BJ (cell line): ENCODE measurements at regions not wholly inside any gene's neighbourhood (a gene's known extent, or its start where the extent isn't known, plus 50 kb on each side); places are given as distances from the start of the nearest gene placed in this dataset.

Experiments
- CTCF ChIA-PET: fragments of 350-600 bp; formaldehyde crosslinking; extraction: SDS; loops from one replicate; lab custom pipeline; 2021; ENCODE audit warnings: antibody characterized with exemption, inconsistent platforms; lab: Yijun Ruan, JAX
- POLR2A ChIA-PET: fragments of 300-600 bp; sonication (Branson Sonifier 250); formaldehyde crosslinking; extraction: SDS; loops from one replicate; lab custom pipeline; 2021; ENCODE audit warnings: antibody characterized with exemption; lab: Charles Lee
- DNase-seq: peaks from one replicate; pipeline ENCODE4 v3.0.0-alpha.2; 2011; ENCODE audit warnings: low read depth
- H3K27me3 ChIP-seq: 2 replicates; pipeline ENCODE4 v1.6.0; 2011; ENCODE audit warnings: low read length; ENCODE audit not compliant: control insufficient read depth, insufficient read depth
- H3K36me3 ChIP-seq: 2 replicates; pipeline ENCODE4 v1.5.1; 2011; ENCODE audit warnings: low read length; ENCODE audit not compliant: control insufficient read depth, insufficient read depth
- H3K4me3 ChIP-seq: 2 replicates; pipeline ENCODE4 v1.5.1; 2011; ENCODE audit warnings: low read depth, mild to moderate bottlenecking, control low read depth, low read length
- CTCF ChIP-seq: IDR thresholded peaks from 2 replicates; pipeline ENCODE4 v1.5.1; 2011; ENCODE audit warnings: low read depth, mild to moderate bottlenecking, control low read depth, inconsistent platforms, low read length, moderate library complexity; ENCODE audit not compliant: insufficient read depth

GRCh38 chr9:12961276-12961809 is 186.5 kb downstream of the LURAP1L start:
- Histone ChIP-seq H3K4me3 (no peak overlapping the region), H3K36me3 (no peaks in the 10 kb centered on the region), H3K27me3 (no peaks in the 10 kb centered on the region)
- DNase-seq, result no peak
- CTCF ChIA-PET, result no interaction called here
- POLR2A ChIA-PET, result no interaction called here
- no peak for TF ChIP-seq CTCF

GRCh38 chr9:12963537-12963936 is 188.7 kb downstream of the LURAP1L start:
- POLR2A ChIA-PET, result no interaction called here
- TF ChIP-seq CTCF, result no peak
- Histone ChIP-seq H3K4me3 (no peak overlapping the region), H3K27me3 (no peaks in the 10 kb centered on the region), H3K36me3 (no peaks in the 10 kb centered on the region)
- CTCF ChIA-PET, result interaction anchor here (0.6 kb wide), 1 partner anchor 24 kb away, joined by 5 read pairs; no protein-coding TSS in a partner anchor
- DNase-seq, result no peak

- DNase-seq, result no peak
- Histone ChIP-seq H3K27me3 (no peaks in the 10 kb centered on the region), H3K4me3 (no peak overlapping the region), H3K36me3 (no peaks in the 10 kb centered on the region)
- TF ChIP-seq CTCF, result no peak
- CTCF ChIA-PET, result no interaction called here
- POLR2A ChIA-PET, result no interaction called here
Measured at GRCh38 chr9:12964271-12964670, 189.5 kb downstream of the LURAP1L start.

- ChIA-PET POLR2A (no interaction called here), CTCF (no interaction called here)
- Histone ChIP-seq H3K4me3 (no peak overlapping the region), H3K36me3 (no peaks in the 10 kb centered on the region), H3K27me3 (no peaks in the 10 kb centered on the region)
- no peak for DNase-seq
- no peak for TF ChIP-seq CTCF
Measured at GRCh38 chr9:12965303-12965702, 190.5 kb downstream of the LURAP1L start.

- no peaks in the 10 kb centered on the region for H3K27me3 ChIP-seq
- no peak for DNase-seq
- CTCF ChIA-PET, result no interaction called here
Measured at GRCh38 chr9:12968093-12968492, 193.3 kb downstream of the LURAP1L start.

More at GRCh38 chr9:12968093-12968492, 193.3 kb downstream of the LURAP1L start:
- Histone ChIP-seq H3K4me3 (no peak overlapping the region), H3K36me3 (no peaks in the 10 kb centered on the region)
- TF ChIP-seq CTCF, result no peak
- POLR2A ChIA-PET, result no interaction called here
